ENCODE measurements at regions not wholly inside any gene's neighbourhood (a gene's known extent, or its start where the extent isn't known, plus 50 kb on each side); places are given as distances from the start of the nearest gene placed in this dataset.

- TF ChIP-seq POLR2AphosphoS5 (IDR thresholded peaks at IDR 0.05; ENCODE audit: low read depth, low read length) (no peak), POLR2A (IDR thresholded peaks at IDR 0.05; ENCODE audit: low read depth, low read length) (no peak), SPI1 (IDR thresholded peaks at IDR 0.05; ENCODE audit: low read depth, low read length) (no peak), TAF1 (IDR thresholded peaks at IDR 0.05; ENCODE audit: low read depth, low read length) (no peak)
Observed at GRCh38 chr18:22031611-22032010, 137.8 kb upstream of the GATA6 start.
